Activated T-cell treated with anti-CD3 and anti-CD28 coated beads, Interleukin-2, amount 50 U/mL, for 1 hour (primary cell): ENCODE measurements at regions not wholly inside any gene's neighbourhood (a gene's known extent, or its start where the extent isn't known, plus 50 kb on each side); places are given as distances from the start of the nearest gene placed in this dataset.
"Not testable (repeated sequence)": the region's sequence is repeated elsewhere in the genome, so short reads cannot be mapped to it uniquely, and the experiment has no call there.

ENCODE experiments used
- DNase-seq: peaks from one replicate; pipeline ENCODE4 v3.0.0-alpha.2; 2020

DNA sequence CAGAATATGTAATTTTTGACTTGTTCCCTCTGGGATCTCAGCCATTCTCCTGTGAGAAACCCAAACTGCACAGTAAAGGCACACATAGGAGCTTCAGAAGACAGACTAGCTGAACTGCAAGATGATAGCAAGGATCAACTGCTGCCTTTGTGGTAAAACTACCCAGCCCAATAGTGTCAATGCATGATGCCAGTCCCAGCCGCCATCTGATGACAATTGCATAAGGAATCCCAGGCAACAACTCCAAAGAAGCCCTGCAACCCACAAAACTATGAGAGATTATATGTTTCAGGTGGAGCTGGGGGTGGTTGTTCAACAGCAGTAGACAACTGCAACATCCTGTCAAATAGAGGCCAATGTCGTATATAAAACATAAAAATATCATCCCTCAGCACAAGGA is 192.4 kb upstream of the ARPP21 start:
- no peak for DNase-seq

DNA sequence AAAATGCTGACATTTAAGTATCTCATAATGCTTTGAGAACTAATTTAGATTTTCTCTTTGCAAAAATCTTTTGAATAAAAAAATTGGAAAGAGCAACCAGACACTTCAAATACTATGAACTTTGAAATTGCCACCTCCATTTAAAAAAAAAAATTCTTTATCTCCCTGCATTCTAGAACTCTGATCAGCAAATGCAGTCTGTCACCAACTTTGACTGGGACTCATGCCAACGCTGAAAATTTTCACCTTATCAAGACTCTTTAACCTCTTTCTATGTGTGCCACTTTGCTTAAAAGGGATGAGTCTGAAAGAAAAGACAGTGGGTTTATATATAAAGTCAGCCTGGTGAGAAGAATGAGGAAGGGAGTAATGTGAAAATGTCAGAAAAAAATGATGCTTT is 191.2 kb upstream of the ARPP21 start:
- no peak for DNase-seq

DNA sequence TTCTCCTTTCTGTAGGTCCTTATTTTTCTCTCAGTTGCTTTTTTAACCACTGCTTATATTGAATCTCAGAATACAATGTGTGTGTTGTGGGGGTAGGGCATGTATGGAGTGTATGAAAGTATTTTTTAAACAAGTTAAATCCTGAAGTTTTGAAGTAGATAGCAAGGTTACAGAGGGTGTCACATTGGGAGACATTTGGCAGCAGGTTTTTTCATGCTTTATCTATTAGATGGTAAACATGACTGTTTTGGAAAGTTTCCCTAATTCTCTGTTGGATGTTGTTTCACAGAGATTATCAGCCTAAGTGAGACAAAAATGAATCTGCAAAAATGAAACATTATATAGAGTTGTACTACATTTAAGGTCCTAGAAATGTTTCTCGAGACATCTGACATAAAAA is 190.6 kb upstream of the ARPP21 start:
- DNase-seq, result no peak

DNA sequence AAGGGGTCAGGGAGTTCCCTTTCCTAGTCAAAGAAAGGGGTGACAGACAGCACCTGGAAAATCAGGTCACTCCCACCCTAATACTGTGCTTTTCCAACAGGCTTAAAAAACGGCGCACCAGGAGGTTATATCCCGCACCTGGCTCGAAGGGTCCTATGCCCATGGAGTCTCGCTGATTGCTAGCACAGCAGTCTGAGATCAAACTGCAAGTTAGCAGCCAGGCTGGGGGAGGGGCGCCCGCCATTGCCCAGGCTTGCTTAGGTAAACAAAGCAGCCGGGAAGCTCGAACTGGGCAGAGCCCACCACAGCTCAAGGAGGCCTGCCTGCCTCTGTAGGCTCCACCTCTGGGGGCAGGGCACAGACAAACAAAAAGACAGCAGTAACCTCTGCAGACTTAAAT is 184.5 kb upstream of the ARPP21 start:
- DNase-seq, result not testable (repeated sequence)

DNA sequence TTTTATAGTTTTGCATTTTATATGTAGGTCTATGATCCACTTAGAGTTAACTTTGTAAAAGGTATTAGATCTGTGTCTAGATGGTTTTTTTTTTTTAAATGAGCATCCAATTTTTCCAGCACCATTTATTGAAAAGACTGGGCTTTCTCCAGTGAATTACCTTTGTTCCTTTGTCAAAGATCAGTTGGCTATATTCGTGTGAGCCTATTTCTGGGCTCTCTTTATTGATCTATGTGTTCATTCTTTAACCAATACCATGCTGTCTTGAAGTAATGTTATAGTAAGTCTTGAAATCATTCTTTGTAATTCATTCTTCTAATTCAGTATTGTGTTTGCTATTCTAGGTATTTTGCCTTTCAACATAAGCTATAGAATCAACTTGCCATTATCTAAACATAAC is 165.4 kb upstream of the ARPP21 start:
- no peak for DNase-seq

DNA sequence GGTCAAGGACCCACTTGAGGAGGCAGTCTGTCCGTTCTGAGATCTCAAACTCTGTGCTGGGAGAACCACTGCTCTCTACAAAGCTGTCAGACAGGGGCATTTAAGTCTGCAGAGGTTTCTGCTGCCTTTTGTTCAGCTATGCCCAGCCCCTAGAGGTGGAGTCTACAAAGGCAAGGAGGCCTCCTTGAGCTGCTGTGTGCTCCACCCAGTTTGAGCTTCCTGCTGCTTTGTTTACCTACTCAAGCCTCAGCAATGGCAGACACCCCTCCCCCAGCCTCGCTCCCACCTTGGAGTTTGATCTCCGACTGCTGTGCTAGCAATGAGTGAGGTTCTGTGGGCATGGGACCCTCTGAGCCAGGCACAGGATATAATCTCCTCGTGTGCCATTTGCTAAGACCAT is 156.8 kb upstream of the ARPP21 start:
- DNase-seq, result not testable (repeated sequence)

DNA sequence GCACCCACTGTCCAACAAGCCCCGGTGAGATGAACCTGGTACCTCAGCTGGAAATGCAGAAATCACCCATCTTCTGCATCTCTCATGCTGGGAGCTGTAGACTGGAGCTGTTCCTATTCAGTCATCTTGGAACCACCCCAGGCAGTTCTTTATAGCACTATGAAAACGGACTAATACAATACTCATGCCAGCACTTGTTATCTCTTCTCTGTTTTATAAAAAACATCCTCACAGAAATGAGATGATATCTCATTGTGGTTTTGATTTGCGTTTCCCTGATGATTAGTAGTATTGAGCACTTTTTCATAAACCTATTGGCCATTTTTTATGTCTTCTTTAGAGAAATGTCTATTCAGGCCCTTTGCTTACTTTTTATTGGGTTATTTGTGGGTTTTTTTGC is 156.2 kb upstream of the ARPP21 start:
- no peak for DNase-seq

DNA sequence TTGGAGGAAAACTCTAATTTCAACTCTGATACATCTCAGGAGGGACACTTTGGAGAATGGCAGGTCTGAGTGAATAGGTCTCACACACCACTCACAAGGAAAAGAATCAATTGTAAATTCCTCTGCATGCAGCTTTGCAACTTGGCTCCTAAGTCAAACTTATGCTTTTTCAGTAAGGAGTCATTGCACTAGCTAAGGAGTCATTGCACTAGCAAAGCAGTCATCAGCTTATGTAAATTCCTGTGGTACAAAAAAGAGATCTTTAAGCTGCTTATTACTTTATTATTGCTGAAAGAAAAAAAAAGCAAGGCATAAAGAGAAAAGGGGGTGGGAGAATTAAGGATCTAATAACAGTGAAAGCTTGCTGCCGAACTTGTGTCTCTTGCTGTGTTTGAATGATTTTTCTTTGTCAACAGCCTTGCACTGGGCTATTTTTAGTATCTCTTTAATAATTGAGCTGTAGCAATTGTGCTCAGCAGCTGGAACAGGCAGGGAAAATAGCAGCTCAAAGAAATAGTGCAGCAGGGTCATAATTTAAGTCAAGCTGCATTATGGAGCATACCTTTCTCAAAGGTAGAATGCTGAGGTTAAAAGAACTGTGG is 154.3 kb upstream of the ARPP21 start:
- no peak for DNase-seq

DNA sequence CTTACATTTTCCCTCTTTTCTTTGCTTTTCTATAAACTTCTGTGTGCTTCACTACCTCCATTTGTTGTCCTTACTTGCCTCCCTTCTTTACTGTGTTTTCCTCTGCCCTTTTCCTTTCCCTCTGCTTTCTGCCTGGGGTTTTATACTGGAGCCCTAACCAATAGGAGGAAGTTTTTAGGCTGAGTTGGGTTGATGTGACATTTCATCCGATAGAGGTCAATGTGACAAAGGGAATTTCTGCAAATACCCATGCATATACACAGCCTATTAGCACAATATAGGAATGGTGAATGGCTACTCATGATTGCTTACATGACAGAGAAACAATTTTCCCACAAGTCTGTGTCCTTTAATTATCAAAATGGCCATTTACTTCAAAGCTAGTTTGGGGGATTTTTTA is 153.0 kb upstream of the ARPP21 start:
- no peak for DNase-seq

DNA sequence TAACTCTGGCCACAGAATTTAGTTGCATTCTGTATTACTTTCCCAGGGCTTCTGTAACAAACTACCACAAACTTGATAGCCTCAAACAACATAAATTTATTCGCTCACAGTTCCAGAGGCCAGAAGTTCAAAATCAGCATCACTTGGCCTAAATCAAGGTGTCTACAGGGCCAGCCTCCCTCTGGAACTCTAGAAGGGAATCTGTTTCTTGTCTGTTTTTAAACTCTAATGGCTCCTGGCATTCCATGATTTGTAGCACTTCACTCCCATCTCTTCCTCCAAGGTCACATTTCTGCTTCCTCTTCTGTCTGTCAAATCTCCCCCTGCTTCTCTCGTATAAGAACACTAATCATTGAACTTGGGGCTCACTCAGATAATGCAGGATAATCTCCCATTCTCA is 151.9 kb upstream of the ARPP21 start:
- no peak for DNase-seq

DNA sequence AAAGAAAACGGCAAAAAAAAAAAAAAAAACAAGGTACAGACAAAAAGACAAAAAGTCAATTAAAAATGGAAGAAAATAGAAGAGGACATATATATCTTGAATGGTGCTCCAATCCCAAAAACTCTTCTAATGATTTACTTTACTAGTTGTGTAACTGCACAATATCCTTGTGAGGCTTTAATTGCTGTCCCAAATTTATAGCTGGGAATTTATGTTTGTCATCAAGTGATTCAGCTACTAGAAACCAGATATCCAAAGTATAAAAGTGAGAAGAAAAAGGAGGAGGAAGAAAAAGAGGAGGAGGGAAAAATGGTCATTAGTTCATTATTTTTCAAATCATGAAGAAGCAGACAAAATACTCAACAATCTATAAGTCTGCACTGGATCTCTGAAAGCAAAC is 150.8 kb upstream of the ARPP21 start:
- no peak for DNase-seq

DNA sequence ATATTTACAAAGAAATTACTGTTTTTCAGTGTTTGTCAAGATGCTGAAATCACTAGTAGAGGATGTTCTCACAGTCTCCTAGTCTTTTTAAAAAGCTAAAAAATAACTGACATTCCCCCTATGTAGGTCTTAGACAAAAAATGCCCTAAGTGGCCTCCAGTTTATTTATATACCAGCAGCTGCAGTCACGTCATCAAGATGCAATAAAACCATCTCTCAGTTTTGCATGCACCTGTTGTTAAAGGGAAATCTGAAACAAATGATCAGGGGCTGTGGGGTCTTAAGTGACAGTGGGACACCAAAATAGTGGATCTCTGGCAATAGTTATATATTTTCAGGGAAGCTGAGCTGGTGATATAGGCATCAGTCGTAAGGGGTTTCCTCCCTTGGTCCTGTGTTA is 146.5 kb upstream of the ARPP21 start:
- no peak for DNase-seq

DNA sequence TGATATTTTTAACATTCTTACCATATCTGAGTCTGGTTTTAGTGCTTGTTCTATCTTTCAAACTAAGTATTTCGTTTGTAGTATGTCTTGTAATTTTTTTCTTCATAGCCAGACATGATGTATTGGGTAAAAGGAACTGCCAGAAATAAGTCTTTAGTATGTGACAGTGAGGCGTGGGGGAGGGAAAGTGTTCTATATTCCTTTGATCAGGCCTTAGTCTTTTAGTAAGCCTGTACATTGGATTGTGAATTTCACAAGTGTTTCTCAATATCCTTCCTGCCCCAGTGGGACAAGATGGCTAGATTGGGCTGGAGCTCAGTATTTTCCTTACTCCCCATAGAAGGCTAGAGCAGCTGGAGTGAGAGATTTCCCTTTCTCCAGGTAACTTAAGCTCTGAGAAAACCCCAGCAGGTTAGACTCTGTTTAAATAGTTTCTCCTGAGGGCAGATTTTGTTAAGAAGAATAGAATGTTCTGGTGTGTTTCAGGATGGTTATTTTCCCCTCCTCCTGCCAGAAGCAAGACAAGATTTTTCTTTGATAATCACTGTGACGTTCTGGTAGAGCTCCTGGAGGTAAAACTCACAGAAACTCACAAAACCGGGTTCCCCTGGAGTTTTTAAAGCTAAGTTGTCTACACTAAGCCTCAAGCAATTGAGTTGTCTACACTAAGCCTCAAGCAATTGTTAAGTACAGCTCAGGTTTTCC is 140.7 kb upstream of the ARPP21 start:
- DNase-seq, result no peak

DNA sequence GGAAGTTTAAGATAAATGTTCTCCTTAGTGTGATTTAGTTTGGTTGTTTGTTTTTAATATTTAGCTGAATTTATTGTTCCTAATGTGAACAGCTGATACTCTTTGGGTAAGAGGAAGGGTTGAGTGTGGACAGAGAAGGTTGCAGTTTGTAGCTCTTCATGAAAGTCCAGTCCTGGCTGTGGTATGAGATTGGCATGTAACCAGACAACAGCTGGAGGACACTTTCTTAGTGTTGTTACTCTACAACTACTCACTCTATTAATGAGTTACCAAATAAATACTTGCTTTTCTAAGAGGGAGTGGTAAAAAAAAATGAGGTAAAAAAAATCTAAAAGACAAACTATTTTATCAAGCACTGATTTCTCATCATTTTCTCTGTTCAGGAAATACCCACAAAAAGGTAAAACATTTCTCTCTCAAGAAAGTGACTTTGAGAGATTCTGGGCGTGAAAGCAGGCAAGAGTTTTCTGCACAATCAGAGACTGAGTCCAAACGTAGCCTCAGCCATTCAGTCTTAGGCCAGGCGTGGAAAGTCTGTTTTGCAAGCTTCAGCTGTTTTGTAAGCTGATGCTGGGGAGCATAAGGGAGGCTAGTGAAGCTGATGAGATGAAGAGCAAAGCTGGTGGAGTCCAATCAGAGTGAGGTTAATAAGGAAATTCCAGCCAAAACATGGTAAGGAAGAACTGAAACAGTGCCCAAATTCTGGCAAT is 138.5 kb upstream of the ARPP21 start:
- DNase-seq, result no peak

DNA sequence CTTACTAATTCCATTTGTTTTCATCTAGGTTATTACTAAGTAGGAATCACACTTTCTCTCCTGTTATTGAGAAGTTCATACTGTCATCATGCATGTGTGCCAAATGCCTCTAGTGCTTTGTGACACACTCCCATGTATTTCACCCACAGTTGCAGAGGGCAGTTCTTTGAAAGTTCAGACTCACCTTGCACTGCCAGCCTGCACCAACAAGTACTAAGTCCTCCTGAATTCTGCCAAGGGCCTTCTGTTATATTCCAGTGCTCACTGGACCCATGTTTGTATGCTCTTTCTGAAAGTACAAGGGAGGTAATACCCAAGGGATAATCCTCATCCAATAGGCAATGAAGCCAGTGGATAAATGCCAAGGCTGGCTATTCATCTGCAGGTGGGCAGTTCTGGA is 136.6 kb upstream of the ARPP21 start:
- DNase-seq, result no peak

DNA sequence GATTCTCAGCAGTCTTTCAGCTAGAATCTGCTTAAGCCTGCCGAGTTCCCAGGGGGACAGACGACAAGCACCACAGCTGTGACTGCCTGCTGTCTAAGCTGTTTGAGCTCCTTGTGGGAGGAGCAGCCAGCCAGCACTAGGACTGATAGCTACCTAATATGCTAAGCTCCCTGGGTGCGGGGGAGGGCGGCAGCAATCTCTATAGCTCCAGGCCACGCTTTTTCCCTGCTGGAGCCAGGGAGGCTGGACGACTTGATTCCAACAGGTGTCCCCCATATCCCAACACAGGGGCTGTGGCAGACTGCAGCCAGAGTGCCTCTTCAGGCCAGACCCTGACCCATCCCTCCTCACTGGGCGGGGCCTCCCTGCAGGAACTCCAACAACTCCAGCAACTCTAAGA is 134.1 kb upstream of the ARPP21 start:
- no peak for DNase-seq

DNA sequence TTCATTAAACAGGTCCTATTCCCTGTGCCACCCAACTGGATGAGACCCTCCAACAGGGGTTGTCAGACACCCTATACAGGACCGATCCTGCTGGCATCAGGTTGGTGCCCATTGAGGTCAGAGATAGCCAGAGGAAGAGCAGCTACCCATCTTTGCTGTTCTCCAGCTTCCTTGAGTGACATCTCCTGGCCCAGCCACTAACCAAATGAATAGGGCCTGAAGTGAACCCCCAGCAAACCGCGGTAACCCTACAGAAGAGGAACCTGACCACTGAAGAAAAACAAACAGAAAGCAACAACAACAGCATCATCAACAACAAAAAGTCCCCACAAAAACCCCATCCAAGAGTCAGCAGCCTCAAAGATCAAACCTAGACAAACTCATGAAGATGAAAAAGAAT is 133.6 kb upstream of the ARPP21 start:
- DNase-seq, result no peak

DNA sequence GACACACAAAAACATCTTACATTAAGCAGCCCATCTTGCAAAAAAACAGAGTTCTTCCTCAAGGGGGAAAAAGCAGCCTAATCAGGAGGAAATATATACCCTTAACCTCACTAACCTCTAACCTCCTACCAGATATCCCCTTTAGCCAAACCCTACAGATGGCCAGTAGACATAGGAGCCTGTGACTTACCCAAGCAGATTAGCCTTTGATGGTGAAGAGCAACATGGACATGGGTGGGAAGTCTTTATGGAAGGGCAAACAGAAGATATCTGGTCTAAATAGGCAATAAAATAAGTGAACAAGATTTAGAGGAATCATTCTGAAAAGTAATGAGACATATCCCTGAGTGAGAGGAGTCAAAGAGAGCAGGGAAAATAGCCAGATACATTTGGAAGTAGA is 119.4 kb upstream of the ARPP21 start:
- no peak for DNase-seq

DNA sequence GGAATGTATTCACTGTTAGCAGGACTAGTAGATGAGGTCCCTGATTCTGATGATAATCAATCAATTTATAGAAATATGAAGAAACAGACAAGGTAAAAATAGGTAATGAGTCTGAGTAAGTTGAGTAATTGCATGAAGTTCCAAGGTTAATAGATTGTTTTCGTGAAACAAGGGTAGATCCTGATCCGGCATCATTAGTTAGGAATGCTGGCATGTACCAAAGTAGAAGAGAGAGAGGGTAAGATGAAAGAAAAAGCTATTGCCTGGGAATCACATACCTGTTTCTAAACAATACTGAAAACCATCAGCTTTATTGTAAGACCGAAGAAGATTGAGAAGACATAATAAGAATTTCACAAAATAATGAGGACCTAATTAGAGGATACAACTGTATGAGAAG is 118.1 kb upstream of the ARPP21 start:
- no peak for DNase-seq

DNA sequence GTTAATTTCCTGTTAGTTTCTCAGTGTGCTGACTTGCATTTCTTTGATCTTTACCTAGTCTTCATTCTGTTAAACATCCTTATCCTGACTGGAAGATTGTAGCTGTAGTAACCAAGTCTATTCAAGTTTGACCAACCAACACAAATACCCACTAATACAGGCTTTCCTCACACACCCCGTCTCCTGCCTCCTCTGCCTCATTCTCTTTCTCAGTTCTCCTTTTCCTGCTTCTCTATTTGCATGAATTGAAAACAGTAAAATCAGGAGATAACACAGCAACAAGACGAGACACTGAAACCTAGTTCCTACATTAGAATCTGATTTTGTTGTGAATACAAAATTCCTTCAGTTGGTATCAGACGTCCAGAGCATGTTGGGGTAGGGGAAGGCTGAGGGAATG is 116.9 kb upstream of the ARPP21 start:
- DNase-seq, result no peak

DNA sequence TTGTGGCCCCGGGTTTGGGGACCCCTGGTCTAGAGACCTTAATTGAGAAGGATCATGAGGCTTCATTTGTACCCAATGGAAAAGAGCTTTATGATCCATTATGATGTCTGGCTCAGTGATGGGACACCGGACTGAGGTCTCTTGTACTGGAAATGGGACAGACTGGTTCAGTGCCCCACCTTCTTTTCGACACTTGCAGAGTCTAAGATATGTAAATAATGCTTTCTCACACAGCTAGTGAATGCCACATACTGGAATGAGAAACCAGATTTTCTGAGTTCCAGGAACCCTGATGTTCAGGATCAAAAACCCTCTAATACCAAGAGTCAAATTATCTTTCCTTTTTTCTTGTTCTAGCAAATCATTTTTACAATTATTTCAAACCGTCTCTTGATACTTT is 116.3 kb upstream of the ARPP21 start:
- DNase-seq, result no peak

DNA sequence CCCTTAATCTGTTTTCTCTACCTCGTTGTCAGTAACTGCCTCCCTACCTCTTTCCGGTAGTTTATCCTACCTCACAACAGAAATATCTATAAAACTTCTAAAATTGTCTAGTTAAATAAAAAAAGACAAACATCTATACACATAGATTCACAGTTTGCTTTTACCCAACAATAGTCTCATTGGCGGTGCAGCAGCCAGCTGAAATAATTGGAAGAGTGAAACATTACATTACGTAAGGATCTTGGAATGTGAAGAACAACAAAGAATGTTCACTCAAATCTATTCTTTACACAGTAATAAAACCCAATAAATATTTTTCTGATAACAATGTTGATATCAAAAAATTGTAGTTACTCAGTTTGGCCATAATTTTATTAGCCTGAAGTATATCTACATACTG is 115.5 kb upstream of the ARPP21 start:
- no peak for DNase-seq

DNA sequence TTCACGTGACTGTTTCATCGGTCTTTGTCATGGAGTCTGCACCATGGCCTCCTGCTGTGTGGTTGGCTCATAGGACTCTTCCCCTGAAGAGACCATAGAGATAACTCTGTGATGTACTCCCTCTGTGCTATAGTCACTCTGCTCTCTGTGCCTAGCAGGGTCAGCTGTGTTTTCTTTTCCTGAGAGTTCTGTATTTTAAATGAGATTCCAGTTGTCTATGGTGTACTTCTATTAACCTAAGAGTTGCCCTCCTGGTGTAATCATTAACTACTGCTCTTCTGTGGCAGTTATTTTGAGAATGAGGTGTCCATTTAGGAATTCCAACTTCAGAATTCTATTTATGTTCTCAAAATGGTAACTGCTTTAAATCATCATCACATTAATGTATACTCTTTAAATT is 114.5 kb upstream of the ARPP21 start:
- no peak for DNase-seq

DNA sequence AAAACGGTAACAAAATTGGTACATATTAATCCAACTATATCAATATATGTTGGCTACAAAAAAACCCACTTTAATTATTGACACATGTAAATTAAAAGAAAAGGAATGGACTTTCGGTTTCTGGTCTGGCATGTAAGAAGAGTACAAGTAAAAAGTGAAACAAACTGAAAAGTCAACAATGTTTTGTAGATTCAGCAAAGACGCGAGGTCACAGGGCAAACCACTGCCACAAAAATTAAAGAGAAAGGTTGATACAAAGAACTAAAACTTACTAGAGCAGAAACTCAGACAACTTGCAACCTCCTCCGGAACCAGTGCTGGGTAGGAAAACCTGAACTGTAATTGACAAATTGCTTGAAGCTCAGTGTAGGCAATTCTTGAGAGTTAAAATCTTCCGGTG is 110.6 kb upstream of the ARPP21 start:
- DNase-seq, result no peak

DNA sequence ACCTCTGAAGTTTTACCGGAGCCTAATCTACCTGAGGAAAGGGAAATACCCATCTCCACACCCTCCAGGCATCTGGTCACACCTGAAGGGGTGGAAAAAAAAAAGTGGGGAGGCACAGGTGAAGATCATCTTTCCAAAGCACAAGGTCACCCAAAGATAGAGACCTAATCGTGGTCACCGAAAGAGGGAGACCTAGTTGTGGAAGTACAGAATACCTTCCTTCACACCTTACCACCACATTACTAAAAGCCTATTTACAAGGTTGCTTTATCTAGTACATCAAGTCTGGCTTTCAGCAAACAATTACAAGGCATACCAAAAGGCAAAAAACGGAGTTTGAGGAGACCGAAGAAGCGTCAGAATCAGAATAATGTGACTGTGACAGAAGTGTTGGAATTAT is 110.0 kb upstream of the ARPP21 start:
- no peak for DNase-seq
